Body of pancreas (tissue), 4 donors: ENCODE measurements at regions not wholly inside any gene's neighbourhood (a gene's known extent, or its start where the extent isn't known, plus 50 kb on each side); places are given as distances from the start of the nearest gene placed in this dataset.

Source experiments
- ATAC-seq: fragments of 150-250 bp; one replicate; pipeline ENCODE4 v1.9.1; 2016
- DNase-seq, 4 donors: peaks; one replicate each; pipeline ENCODE4 v3.0.0-alpha.2; 2019
- H3K27ac ChIP-seq, 4 donors: fragments of 200-600 bp; sonication (generic); 1 replicate in 3 of 4; 2 replicates in 1 of 4; pipeline versions ENCODE4 v1.5.1 to v1.6.1; 2016 to 2019; ENCODE audit warnings: mild to moderate bottlenecking in 1 of 4, mixed read lengths in 1 of 4, moderate library complexity in 1 of 4
- H3K27me3 ChIP-seq, 2 donors: fragments of 200-600 bp; sonication (generic); one replicate each; pipeline ENCODE4 v1.6.0; 2016; ENCODE audit warnings: mild to moderate bottlenecking in 1 of 2
- H3K36me3 ChIP-seq, 2 donors: fragments of 200-600 bp; sonication (generic); replicated peaks in 1 of 2; 2 replicates each; pipeline ENCODE4 v1.5.1; 2016; ENCODE audit warnings: low read depth in 2 of 2; ENCODE audit not compliant: insufficient read depth in 1 of 2
- H3K4me1 ChIP-seq: fragments of 200-600 bp; sonication (generic); one replicate; pipeline ENCODE4 v1.6.0; 2016
- H3K4me3 ChIP-seq, 2 donors: fragments of 200-600 bp; sonication (generic); 1 replicate in 1 of 2; 2 replicates in 1 of 2; pipeline ENCODE4 v1.5.1; 2016 to 2019
- H3K9me3 ChIP-seq, 3 donors: fragments of 200-600 bp; sonication (generic); 1 replicate in 2 of 3; 2 replicates in 1 of 3; pipeline ENCODE4 v1.5.1; 2016
- POLR2A ChIP-seq, 3 donors: fragments of 450-650 bp; IDR thresholded peaks; one replicate each; pipeline ENCODE4 v1.6.1; 2016; ENCODE audit warnings: antibody characterized with exemption in 3 of 3, mild to moderate bottlenecking in 2 of 3
- WGBS, 2 donors: methylation state at CpG; one replicate each; pipeline ENCODE4 v1.1.5; 2017; 5-methylcytosine and 5-hydroxymethylcytosine counted together
- intact Hi-C: fragments of 100-400 bp; cut with DNase I; formaldehyde crosslinking; loops from one replicate; pipeline ENCODE4 v1.15.1; 2023
- TF ChIP-seq, protein P1 (sequence below), 7 experiments: fragments of 450-650 bp in 4 of 7; fragments of 200-600 bp in 3 of 7; sonication (generic) in 3 of 7; IDR thresholded peaks; one replicate each; pipeline ENCODE4 v1.5.1; 2016 to 2019; ENCODE audit warnings: antibody characterized with exemption in 7 of 7

DNA sequence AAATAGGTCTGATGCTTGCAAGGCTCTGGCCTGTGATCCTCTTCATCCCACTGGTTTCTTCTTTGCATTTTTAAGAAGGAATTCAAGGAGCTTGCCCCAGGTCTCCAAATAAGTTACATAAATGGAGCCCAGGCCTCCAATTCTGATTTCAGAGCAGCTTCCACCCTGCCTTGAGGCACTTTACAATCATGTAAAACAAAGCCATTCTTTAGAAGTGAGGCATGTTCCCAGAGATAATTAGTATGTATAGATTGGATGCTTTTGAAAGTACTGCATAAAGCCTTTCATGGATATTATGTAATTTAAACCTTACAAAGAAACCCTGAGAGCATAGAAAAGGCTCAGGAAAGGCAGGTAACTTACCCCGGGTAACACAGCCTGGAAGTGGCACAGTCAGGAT lies 466.5 kb downstream of the MIAT start:
- ATAC-seq, result no peak
- H3K27ac ChIP-seq, result no peak overlapping the region
- TF ChIP-seq POLR2A (IDR thresholded peaks at IDR 0.05), result no peak
- TF ChIP-seq, protein P1, sequence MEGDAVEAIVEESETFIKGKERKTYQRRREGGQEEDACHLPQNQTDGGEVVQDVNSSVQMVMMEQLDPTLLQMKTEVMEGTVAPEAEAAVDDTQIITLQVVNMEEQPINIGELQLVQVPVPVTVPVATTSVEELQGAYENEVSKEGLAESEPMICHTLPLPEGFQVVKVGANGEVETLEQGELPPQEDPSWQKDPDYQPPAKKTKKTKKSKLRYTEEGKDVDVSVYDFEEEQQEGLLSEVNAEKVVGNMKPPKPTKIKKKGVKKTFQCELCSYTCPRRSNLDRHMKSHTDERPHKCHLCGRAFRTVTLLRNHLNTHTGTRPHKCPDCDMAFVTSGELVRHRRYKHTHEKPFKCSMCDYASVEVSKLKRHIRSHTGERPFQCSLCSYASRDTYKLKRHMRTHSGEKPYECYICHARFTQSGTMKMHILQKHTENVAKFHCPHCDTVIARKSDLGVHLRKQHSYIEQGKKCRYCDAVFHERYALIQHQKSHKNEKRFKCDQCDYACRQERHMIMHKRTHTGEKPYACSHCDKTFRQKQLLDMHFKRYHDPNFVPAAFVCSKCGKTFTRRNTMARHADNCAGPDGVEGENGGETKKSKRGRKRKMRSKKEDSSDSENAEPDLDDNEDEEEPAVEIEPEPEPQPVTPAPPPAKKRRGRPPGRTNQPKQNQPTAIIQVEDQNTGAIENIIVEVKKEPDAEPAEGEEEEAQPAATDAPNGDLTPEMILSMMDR (IDR thresholded peaks at IDR 0.05), result no peak
- no peak for DNase-seq
- H3K36me3 ChIP-seq, result no peaks in the 10 kb centered on the region
- H3K4me3 ChIP-seq, result no peak overlapping the region
- H3K27me3 ChIP-seq, result no peaks in the 10 kb centered on the region
- 61 to 85% methylated on average over 1 of the region's 1 CpG for WGBS, 2 donors
- H3K9me3 ChIP-seq, result no peaks in the 10 kb centered on the region
- intact Hi-C loops, result no loop called here
- H3K4me1 ChIP-seq, result no peaks in the 10 kb centered on the region

DNA sequence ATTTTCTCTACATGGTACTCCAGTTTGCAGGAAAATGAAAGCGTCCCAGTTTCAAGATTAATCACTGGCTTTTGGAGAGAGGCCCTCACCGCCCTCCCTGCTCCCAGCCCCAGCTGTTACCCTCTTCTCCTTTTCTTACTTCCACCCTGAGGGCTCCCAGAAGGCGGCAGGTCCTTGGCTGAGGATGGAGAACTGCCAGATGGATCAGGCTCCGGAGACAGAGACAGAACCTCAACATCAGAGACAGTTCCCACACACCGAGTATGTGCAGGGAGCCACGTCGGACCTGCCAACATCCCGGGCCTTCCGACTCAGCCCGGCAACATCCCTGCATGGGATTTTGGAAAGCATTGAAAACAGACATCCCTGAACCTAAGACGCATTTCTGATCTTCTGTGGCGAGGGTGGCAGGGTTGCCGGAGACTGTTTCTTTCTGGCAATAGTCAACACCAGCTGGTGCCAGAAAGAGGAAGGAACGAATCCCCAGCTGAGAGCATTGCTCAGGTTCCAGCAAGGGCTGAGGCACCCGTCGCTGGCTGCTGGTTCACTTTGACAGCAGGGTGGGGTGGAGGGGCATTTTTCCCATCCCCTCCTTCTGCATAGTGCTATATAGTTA lies 467.1 kb downstream of the MIAT start:
- no peak for ATAC-seq
- intact Hi-C loops, result no loop called here
- no peaks in the 10 kb centered on the region for H3K36me3 ChIP-seq
- H3K4me1 ChIP-seq, result no peaks in the 10 kb centered on the region
- 55 to 64% methylated on average over 14 to 16 of the region's 16 CpGs for WGBS, 2 donors
- H3K27me3 ChIP-seq, result no peaks in the 10 kb centered on the region
- peak in 1 of 4 donors; percentile 48 for DNase-seq
- H3K27ac ChIP-seq, result peak overlapping the region in 1 of 4 donors; percentile 24
- no peaks in the 10 kb centered on the region for H3K9me3 ChIP-seq
- TF ChIP-seq POLR2A (IDR thresholded peaks at IDR 0.05), result no peak
- TF ChIP-seq, protein P1 (IDR thresholded peaks at IDR 0.05), result no peak
- no peak overlapping the region for H3K4me3 ChIP-seq

- H3K4me3 ChIP-seq, result no peak overlapping the region
- no peaks in the 10 kb centered on the region for H3K27me3 ChIP-seq
- WGBS, 2 donors, result 81 to 89% methylated on average over 3 of the region's 3 CpGs
- H3K36me3 ChIP-seq, result no peaks in the 10 kb centered on the region
- TF ChIP-seq, protein P1 (IDR thresholded peaks at IDR 0.05), result no peak
- TF ChIP-seq POLR2A (IDR thresholded peaks at IDR 0.05), result no peak
- DNase-seq (no peak), ATAC-seq (no peak)
- no peak overlapping the region for H3K27ac ChIP-seq
- no peaks in the 10 kb centered on the region for H3K4me1 ChIP-seq
- H3K9me3 ChIP-seq, result no peaks in the 10 kb centered on the region
- intact Hi-C loops, result no loop called here
Observed at GRCh38 chr22:27125539-27125938, 468.2 kb downstream of the MIAT start.

DNA sequence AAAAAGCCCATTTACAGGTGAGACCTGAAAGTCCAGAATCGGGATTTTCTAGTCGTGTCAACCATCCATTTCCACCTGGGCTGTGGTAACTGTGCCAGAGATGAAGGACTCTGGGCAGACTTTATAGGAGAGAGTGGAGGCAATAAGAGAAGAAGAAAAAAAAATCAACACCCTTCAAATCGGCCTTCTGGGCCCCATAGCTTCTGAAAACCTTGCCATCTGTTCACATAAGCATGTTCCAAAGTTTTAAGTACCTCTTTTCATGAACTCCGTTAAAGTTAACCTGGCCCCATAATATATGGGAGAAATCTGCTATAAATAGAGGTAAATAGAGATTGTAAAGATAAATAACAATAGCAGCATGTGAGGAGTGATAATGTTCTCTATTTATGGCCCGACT lies 470.5 kb downstream of the MIAT start:
- H3K27me3 ChIP-seq, result no peaks in the 10 kb centered on the region
- intact Hi-C loops, result no loop called here
- H3K4me1 ChIP-seq, result no peaks in the 10 kb centered on the region
- no peak overlapping the region for H3K27ac ChIP-seq
- TF ChIP-seq, protein P1 (IDR thresholded peaks at IDR 0.05), result no peak
- TF ChIP-seq POLR2A (IDR thresholded peaks at IDR 0.05), result no peak
- DNase-seq (no peak), ATAC-seq (no peak)
- 62 to 73% methylated on average over 5 of the region's 5 CpGs for WGBS, 2 donors
- no peaks in the 10 kb centered on the region for H3K9me3 ChIP-seq
- H3K36me3 ChIP-seq, result no peaks in the 10 kb centered on the region
- no peak overlapping the region for H3K4me3 ChIP-seq

DNA sequence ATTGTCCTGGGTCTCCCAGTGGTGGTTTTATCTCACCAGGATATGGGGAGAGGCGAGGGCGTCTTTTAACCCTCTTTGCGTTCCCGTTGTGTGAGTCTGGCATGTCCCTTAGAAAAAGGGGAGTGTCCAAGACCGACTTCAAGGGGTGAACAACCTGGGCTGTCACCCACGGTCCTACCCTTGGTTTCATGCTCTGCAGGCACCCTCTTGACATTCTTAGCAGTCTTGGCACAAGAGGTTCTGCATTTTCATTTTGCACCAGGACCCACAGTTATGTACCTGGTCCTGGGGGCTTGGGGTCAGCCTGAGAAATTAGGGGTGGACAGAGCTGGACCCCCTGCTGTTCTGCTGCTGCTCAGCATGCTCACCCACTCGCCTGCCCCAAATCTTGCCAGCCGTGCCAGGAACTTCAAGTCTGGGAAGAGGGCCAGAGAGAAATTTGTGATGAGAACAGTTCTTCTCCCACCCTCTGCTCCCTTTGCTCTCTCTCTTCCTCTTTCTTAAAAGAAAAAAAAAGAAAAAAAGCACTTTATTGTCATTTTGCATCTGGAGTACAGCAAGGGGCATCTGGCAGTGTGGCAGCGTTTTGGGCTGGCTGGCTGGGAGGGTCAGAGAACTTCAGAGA lies 471.2 kb downstream of the MIAT start:
- Histone ChIP-seq H3K4me1 (no peaks in the 10 kb centered on the region), H3K36me3 (no peaks in the 10 kb centered on the region), H3K27me3 (no peaks in the 10 kb centered on the region), H3K27ac (no peak overlapping the region), H3K4me3 (no peak overlapping the region), H3K9me3 (no peaks in the 10 kb centered on the region)
- no peak for TF ChIP-seq POLR2A (IDR thresholded peaks at IDR 0.05)
- TF ChIP-seq, protein P1 (IDR thresholded peaks at IDR 0.05), result no peak
- no peak for ATAC-seq
- DNase-seq, result no peak
- intact Hi-C loops, result no loop called here
- WGBS, 2 donors, result 53 to 69% methylated on average over 9 of the region's 9 CpGs
